Stimulated activated CD8-positive, alpha-beta memory T cell treated with anti-CD3 and anti-CD28 coated beads, Interleukin-15, amount 100 ng/mL, for 24 hours (primary cell): ENCODE measurements at regions not wholly inside any gene's neighbourhood (a gene's known extent, or its start where the extent isn't known, plus 50 kb on each side); places are given as distances from the start of the nearest gene placed in this dataset.
"Not testable (repeated sequence)": the region's sequence is repeated elsewhere in the genome, so short reads cannot be mapped to it uniquely, and the experiment has no call there.

Source experiments
- DNase-seq: peaks from one replicate; pipeline ENCODE4 v3.0.0-alpha.2; 2020; ENCODE audit warnings: low read depth

DNA sequence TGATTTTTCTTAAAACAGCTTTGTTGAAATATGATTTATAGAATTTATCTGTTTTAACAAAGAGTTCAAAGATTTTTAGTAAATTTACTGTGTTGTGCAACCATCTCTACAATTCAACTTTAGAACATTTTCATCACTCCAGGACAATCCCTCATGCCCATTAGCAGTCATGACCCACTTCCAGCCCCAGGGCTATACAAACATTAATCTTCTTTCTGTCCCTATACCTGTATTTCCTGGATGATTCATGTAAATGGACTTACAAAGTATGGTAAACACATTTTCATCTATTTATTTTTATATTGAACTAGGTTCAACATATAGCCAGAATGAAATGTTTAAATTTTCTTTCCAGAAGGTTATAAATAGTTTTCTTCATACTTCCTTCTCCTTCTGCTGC is 127.8 kb upstream of the CCDC180 start:
- no peak for DNase-seq

DNA sequence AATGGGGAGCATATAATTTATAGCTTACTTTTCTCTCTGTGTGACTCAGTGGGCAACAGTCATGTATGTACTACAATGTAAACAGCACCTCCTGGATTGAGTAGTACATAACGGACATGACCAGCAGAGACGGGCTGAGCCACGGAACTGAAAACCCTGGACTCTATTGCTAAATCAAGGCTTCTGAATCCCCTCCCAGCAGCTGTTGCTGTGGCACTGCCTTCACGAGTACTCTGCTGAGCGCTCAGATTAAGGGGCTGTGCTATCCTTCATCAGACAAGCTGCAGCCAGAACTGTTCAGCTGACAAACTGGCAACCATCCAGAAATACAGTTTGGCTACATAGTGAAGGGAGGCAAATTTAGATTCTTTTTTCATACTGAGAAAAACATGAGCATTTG is 131.3 kb upstream of the CCDC180 start:
- no peak for DNase-seq

DNA sequence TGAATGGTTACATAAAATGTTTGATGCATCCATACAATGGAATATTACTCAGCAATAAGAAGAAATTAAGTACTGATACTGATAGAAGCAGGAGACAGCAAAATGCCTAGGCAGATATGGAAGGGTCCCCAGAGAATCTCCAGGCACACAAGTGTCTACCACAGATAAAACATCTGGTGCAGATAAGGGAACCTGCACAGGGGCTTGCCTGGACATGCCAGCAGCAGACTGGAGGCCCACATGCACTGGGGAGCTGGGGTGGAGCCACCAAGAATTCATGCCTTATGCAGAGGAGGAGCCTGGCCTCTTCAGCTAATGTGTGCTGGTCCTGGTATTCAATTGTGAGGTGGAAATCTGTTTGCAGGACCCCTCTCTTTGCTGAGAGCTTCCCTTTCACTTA is 129.2 kb upstream of the CTSV start:
- DNase-seq, result not testable (repeated sequence)

DNA sequence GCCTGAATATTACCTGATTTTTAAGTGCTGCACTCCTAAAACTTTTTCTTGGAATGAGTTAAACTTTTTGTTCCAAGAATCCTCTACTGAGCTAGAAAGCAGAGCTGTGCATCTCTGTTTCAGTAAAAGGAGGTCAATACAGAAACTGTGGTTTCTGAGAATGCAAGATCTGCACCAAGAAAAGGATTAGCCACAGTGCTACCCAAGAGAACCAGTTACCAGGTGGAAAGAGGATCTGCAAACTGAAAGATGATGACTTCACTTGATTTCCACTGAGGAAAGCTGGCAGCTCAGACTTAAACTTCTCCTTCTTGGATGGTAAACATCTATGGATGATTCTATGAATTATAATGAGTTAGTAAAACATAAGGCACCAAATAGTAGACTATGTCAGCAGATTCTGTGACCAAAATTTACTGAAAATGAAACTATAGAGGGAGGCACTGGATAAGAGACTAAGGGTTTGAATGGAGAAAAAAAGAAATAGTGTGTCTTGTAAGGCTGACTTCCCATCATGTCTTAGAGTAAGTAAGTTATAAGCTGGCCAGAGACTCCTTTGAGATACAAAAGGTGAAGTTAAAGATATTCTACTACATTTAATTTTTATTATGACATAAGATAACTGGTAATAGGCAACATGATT is 127.7 kb upstream of the CTSV start:
- DNase-seq, result not testable (repeated sequence)

DNA sequence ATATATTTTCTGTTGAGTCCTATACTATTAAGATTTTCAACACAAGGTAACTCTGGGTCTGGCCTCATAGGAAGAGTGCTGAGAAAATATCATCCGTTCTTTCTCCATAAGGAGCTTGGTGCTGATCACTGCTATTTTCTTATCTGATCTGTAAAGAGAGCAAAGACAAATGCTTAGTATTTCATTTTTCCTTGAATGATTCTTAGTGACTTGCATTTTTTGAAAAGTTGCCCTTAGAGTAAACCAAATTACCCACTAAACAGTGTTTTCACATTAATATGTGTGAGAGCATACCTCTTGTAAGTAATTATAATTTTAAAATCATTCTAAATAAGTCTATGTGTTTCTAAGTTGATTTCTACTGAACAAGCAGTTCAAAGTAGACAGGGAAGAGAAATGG is 121.3 kb upstream of the CTSV start:
- no peak for DNase-seq

DNA sequence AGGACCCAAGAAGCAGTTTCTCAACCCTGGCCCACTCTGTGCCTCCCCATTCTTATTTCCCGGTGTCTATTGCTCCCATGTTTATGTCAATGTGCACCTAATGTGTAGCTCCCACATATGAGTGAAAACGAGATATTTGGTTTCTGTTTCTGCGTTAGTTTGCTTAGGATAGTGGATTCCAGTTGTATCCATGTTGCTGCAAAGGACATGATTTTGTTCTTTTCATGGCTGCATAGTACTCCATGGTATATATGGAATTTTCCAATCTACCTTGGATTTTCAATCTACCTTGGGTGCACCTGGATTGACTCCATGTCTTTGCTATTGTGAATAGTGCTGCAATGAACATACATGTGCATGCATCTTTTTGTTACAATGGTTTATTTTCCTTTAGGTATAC is 119.8 kb upstream of the CTSV start:
- not testable (repeated sequence) for DNase-seq

DNA sequence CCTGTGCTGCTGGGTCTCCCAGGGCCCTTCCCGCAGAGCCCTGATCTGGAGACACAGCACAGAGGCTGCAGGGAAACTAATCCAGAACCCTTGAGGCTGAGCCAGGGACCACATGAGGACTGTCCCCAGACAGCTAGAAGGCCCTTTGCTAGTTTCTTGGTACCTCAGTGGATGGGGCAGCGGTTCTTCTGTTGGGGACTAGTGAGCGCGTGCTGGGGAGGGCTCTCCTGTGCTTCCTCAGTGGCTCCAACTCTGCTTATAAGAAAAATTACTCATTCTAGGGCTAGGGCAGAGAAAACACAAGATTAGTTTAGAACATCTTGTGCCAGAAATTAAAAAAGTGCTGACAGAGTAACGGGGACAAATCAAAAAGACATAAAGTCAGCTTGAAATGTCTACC is 116.5 kb upstream of the CTSV start:
- DNase-seq, result not testable (repeated sequence)

DNA sequence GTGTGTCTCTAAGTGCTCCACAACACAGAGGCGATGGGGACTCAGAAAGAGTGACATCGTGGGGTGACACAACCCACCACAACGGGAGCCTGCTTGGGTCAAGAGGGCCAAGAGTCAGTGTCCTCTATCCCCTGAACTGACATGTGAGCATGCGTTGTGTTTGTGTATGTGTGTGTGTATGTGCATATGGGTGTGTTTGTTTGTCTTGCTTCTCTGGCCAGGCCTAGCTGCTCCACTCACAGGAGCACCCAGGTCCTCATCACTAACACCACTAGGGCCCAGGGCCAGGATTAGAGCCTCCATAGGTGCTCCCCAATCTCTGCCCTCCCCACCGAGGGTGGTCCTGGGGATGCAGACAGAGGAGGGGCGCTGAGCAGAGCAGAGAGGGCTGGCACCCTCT is 115.0 kb upstream of the CTSV start:
- no peak for DNase-seq

DNA sequence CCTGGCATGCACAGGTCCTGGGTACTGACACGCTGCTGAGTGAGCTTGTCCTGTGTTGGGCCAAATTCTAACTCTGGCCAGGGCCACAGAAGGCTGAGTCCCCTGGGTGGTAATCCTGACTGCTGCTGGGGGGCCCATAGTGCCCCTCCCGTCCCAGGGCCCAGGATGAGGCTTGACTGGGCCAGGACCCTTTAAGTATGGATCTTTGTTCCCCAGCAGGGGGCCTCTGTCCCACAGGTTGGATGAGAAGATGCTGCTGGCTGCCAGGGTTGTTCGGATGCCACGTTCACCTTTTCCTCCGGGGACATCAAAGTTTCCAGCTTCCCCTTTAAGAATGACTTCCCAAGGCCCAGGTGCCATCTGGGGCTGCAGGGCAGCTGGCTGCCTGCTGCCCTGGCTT is 114.2 kb upstream of the CTSV start:
- not testable (repeated sequence) for DNase-seq

DNA sequence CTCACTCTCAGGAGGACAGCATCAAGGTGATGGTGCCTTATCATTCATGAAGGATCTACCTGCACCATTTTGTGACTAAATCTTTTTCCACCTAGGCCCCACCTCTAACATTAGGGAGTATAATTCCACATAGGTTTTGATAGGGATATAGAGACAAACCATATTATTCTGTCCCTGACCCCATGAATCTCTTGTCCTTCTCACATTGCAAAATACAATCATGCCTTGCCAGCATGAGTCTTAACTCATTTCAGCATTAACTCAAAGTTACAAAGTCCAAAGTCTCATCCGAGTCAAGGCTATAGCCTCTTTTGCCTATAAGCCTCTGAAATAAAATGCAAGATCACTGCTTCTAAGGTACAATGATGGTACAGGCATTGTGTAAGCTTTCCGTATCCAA is 111.5 kb upstream of the CTSV start:
- not testable (repeated sequence) for DNase-seq

DNA sequence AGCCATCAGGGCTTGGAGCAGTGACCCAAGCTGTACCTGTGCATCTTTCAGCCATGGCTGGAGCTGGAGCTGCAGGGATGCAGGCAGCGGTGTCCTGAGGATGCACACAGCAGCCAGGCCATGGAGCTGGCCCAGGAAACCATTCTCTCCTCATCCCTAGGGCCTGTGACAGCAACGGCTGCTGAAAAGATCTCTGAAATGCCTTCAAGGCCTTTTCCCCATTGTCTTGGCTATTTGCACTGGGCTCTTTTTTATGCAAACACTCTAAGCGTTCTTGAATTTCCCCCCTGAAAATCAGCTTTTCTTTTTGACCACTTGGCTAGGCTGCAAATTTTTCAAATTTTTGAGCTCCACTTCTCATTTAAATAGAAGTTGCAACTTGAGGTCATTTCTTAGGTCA is 109.5 kb upstream of the CTSV start:
- not testable (repeated sequence) for DNase-seq

DNA sequence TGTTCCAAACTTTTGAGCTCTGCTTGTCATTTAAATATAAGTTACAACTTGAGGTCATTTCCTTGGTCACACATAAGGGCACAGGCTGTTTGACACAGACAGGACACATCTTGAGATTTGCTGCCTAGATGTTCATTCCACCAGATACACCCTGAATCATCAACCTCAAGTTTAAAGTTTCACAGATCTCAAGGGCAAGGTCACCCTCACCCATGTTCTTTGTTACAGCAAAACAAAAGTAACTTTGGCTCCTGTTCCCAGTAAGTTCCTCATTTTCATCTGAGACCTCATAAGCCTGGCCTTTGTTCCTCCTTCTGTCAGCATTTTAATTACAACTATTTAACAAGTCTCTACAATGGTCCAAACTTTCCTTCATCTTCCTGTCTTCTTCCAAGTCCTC is 106.7 kb upstream of the CTSV start:
- not testable (repeated sequence) for DNase-seq

DNA sequence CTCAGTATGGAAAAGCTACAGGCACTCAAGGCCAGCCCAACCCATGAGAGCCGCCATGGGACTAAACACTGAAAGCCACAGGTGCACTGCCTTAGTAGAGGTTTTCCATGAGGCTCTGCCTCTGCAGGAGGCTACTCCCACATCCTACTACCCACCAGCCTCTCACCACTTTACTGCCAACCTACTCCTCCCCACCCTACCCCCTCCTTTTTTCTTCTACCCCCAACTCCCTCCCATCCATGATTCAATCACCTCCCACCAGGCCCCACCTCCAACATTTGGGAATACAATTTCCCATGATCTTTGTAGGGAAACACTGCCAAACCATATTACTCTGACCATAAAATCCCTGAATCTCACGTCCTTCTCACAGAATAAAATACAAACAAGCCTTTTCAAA is 101.6 kb upstream of the CTSV start:
- no peak for DNase-seq

DNA sequence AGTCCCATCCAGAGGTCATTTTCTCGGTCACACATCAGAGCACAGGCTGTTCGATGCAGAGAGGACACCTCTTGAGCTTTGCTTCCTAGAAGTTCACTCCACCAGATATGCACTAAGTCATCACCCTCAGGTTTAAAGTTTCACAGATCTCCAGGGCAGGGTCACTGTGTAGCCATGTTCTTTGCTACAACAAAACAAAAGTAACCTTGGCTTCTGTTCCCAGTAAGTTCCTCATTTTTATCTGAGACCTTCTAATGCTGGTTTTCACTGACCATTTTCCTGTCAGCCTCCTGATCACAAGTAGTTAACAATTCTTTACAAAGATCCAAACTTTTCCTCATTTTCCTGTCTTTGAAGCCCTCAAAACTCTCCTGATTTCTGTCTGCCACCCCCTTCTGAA is 97.5 kb upstream of the CTSV start:
- no peak for DNase-seq

DNA sequence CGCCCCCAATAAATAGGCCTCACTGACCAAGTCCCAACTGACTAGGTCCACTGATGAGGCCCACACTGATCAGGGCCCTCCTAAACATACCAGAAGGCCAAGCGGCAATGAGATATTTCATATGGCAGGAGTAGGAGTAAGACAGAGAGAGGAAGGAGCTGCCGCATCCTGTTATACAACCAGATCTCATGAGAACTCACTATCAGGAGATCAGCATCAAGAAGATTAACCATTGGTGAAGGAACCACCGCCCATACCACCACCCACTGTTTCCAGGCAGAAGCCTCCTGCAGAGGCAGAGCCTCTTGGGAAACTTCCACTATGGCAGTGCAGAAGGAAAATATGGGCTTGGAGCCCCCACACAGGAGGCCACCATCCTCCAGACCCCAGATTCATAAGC is 95.0 kb upstream of the CTSV start:
- not testable (repeated sequence) for DNase-seq

DNA sequence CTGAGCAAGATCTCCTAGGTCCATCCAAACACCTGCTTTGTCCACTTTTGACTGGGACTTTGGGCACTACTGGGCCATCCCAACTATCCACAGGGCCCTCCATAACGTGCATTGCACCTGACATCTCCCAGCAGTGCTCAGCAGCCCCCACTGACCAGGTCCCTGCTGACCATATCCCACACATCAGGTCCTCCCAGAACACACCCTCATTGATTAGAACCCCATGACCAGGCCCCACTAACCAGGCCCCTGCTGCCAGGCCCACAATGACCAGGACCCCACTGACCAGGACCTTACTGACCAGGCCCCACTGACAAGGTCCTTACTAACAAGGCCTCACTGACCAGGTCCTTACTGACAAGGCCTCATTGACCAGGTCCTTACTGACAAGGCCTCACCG is 93.9 kb upstream of the CTSV start:
- no peak for DNase-seq

DNA sequence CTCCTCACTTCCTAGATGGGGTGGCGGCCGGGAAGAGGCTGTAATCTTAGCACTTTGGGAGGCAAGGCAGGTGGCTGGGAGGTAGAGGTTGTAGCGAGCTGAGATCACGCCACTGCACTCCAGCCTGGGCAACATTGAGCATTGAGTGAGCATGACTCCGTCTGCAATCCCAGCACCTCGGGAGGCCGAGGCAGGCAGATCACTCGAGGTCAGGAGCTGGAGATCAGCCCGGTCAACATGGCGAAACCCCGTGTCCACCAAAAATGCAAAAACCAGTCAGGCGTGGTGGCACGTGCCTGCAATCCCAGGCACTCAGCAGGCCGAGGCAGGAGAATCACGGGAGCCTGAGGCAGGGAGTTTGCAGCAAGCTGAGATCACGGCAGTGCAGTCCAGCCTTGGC is 91.9 kb upstream of the CTSV start:
- not testable (repeated sequence) for DNase-seq

DNA sequence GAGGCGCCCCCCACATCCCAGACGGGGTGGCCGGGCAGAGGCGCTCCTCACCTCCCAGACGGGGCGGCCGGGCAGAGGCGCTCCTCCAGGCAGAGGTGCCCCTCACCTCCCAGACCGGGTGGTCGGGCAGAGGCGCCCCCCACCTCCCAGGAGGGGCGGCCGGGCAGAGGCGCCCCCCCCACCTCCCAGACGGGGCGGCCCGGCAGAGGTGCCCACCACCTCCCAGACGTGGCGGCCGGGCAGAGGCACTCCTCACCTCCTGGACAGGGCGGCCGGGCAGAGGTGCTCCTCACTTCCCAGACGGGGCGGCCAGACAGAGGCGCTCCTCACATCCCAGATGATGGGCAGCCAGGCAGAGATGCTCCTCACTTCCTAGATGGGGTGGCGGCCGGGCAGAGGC is 91.4 kb upstream of the CTSV start:
- DNase-seq, result not testable (repeated sequence)

DNA sequence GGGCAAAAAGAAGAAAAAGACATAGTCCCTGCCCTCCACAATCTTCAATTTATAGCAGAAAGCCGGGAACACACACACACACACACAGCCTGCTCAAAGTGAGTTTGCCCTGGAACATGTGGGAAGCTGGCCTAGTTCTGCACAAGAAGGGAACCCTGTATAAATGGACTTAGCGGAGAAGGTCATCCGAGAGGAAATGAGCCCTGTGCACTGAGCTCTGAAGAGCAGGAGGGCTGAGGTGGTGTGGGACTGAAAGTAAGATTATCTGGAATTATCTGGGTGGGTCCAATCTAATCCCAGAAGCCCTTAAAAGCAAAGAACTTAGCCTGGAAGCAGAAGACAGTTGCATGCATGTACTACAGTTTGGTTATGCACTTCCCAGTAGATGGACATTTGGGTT is 90.0 kb upstream of the CTSV start:
- no peak for DNase-seq

DNA sequence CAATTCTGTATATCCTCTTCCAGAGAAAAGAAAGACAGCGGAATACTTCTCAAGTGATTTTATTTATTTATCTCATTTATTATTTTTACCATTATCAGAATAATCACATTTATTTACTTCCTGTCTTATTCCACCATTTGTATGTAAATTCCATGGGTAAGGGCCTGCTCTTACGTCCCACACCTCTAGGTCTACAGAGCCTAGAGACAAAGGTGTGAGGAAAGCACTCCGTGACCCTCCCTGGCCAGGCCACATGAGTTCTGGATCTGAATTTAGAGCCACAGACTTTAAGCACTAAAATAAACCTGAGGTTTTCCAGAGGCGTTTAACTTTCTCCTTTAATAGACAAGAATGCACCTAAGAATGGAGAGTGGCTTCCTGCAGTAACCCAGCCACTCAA is 85.3 kb upstream of the CTSV start:
- no peak for DNase-seq

DNA sequence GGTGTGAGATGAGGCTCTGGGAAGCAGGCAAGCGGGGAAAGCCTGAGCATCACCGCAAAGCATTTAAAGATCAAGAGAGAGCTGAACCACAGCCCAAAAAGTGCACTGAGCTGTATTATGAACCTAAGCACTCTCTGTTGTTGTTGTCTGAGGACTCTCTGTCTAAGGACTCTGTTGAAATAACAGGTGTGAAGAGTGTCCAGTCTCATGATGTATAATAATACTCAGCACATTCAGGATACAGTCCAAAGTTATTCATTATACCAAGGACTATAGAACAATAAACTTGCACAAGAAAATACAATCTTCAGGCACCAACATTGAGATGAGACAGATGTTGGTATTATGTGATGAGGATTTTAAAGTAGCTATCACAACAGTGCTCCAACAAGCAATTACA is 71.8 kb upstream of the CTSV start:
- DNase-seq, result no peak

DNA sequence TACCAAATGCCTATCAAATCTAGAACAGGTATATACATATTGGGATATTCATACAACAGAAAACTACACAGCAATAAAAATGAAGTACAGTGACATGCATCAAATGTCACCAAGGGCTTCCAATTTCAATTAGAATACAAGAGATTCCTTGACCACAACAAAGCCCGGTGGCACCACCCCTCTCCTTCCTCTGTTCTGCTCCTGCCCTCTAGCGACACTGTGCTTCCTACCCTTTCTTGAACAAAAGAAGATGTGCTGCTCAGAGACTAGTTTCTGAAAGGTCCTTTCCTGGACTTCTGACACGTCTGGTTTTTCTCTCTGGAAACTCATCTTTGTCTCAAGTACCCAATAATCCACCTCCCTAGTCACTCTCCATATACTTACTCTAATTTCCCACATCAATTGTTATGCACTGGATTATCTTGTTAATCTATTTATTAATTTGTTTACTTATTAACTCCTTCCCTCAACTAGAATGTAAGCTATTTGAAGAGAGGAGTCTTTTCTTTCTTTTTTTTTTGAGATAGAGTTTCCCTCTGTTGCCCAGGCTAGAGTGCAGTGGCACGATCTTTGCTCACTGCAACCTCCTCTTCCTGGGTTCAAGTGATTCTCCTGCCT is 70.4 kb upstream of the CTSV start:
- DNase-seq, result no peak

DNA sequence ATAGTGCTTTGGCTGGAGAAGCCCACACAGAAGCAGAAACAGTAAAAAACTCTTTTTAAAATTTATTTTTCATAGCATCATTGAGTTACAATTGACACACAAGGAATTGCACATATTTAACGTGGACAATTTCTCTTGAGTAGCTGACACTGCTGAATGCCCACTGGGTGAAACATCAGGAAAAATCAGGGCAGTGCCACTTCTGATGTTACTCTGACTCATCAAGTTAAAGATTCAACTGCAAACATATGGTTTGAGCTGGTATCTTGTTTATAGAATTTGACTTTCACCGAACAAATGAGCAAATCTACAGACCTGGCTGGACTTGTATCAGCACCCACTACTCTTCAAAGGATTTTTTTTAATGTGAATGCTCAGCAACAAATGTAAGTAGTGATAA is 66.3 kb upstream of the CTSV start:
- not testable (repeated sequence) for DNase-seq
